Lower lobe of right lung (tissue), 2 donors: ENCODE measurements at regions not wholly inside any gene's neighbourhood (a gene's known extent, or its start where the extent isn't known, plus 50 kb on each side); places are given as distances from the start of the nearest gene placed in this dataset.

Source experiments
- ATAC-seq, 2 donors: fragments of 200-7000 bp; cut with Tn5 transposase; one replicate each; pipeline ENCODE4 v1.9.1; 2020 to 2022; ENCODE audit warnings: mild to moderate bottlenecking in 2 of 2, moderate library complexity in 2 of 2
- DNase-seq: peaks from one replicate; pipeline ENCODE4 v3.0.0-alpha.2; 2020
- H3K27ac ChIP-seq: fragments of 200-600 bp; one replicate; pipeline ENCODE4 v1.8.0; 2022
- H3K27me3 ChIP-seq: fragments of 200-600 bp; one replicate; pipeline ENCODE4 v1.8.0; 2022; ENCODE audit warnings: low read depth
- H3K36me3 ChIP-seq: fragments of 200-600 bp; one replicate; pipeline ENCODE4 v1.8.0; 2022; ENCODE audit warnings: mild to moderate bottlenecking
- H3K4me1 ChIP-seq: fragments of 200-600 bp; one replicate; pipeline ENCODE4 v1.8.0; 2022
- H3K4me3 ChIP-seq: fragments of 200-600 bp; one replicate; pipeline ENCODE4 v1.8.0; 2022; ENCODE audit warnings: mild to moderate bottlenecking
- H3K9me3 ChIP-seq: fragments of 200-600 bp; one replicate; pipeline ENCODE4 v1.8.0; 2022
- CTCF ChIP-seq: fragments of 200-600 bp; IDR thresholded peaks from one replicate; pipeline ENCODE4 v1.8.0; 2022; ENCODE audit warnings: antibody characterized with exemption, mild to moderate bottlenecking
- intact Hi-C: fragments of 100-400 bp; cut with DNase I; formaldehyde crosslinking; loops from one replicate; pipeline ENCODE4 v1.11.0; 2022
- donor health status: DM: no; HTN: yes; CAD: no; lungs with severe emphysema.

- H3K4me1 ChIP-seq: no peaks in the 10 kb centered on the region
These were observed 334.8 kb downstream of the NSG2 start for GRCh38 chr5:174380311-174380710.

GRCh38 chr5:174381241-174381640 is 335.7 kb downstream of the NSG2 start:
- H3K36me3 ChIP-seq: no peaks in the 10 kb centered on the region
- H3K4me3 ChIP-seq: no peak overlapping the region
- no peaks in the 10 kb centered on the region for H3K9me3 ChIP-seq
- ATAC-seq (no peak), DNase-seq (no peak)
- H3K27ac ChIP-seq: no peak overlapping the region
- H3K4me1 ChIP-seq: no peaks in the 10 kb centered on the region
- intact Hi-C loops: no loop called here
- TF ChIP-seq CTCF: no peak
- H3K27me3 ChIP-seq: no peaks in the 10 kb centered on the region

More at GRCh38 chr5:174380311-174380710, 334.8 kb downstream of the NSG2 start:
- Histone ChIP-seq H3K4me3 (no peak overlapping the region), H3K27ac (no peak overlapping the region), H3K36me3 (no peaks in the 10 kb centered on the region), H3K9me3 (no peaks in the 10 kb centered on the region), H3K27me3 (no peaks in the 10 kb centered on the region)
- TF ChIP-seq CTCF: no peak
- ATAC-seq (no peak), DNase-seq (no peak)
- intact Hi-C loops: no loop called here

GRCh38 chr5:174383210-174384167 is 338.0 kb downstream of the NSG2 start:
- no peak for TF ChIP-seq CTCF
- DNase-seq: no peak
- peaks cover 5% of the 10 kb centered on the region for H3K27me3 ChIP-seq
- no peaks in the 10 kb centered on the region for H3K9me3 ChIP-seq
- no peaks in the 10 kb centered on the region for H3K36me3 ChIP-seq
- ATAC-seq: no peak
- no peak overlapping the region for H3K27ac ChIP-seq
- H3K4me1 ChIP-seq: no peaks in the 10 kb centered on the region
- H3K4me3 ChIP-seq: no peak overlapping the region
- intact Hi-C loops: no loop called here

GRCh38 chr5:174384509-174384947 is 339.0 kb downstream of the NSG2 start:
- H3K27ac ChIP-seq: no peak overlapping the region
- no peaks in the 10 kb centered on the region for H3K9me3 ChIP-seq
- intact Hi-C loops: no loop called here
- H3K36me3 ChIP-seq: no peaks in the 10 kb centered on the region
- no peak for DNase-seq
- H3K4me1 ChIP-seq: no peaks in the 10 kb centered on the region
- no peak for TF ChIP-seq CTCF
- peaks cover 5% of the 10 kb centered on the region for H3K27me3 ChIP-seq
- no peak overlapping the region for H3K4me3 ChIP-seq
- ATAC-seq: no peak

GRCh38 chr5:174386306-174386705 is 338.1 kb upstream of the MSX2 start:
- H3K27ac ChIP-seq: no peak overlapping the region
- H3K4me1 ChIP-seq: no peaks in the 10 kb centered on the region
- H3K27me3 ChIP-seq: peaks cover 11% of the 10 kb centered on the region
- no peaks in the 10 kb centered on the region for H3K9me3 ChIP-seq
- TF ChIP-seq CTCF: no peak
- H3K4me3 ChIP-seq: no peak overlapping the region
- no peaks in the 10 kb centered on the region for H3K36me3 ChIP-seq
- intact Hi-C loops: no loop called here
- ATAC-seq (no peak), DNase-seq (no peak)
